Transverse colon (tissue), 4 donors: ENCODE measurements at regions not wholly inside any gene's neighbourhood (a gene's known extent, or its start where the extent isn't known, plus 50 kb on each side); places are given as distances from the start of the nearest gene placed in this dataset.

Source experiments
- DNase-seq: peaks from one replicate; pipeline ENCODE4 v3.0.0-alpha.2; 2019
- H3K27ac ChIP-seq, 4 donors: fragments of 200-600 bp; sonication (generic); 2 replicates each; pipeline ENCODE4 v1.5.1; 2016 to 2018; ENCODE audit warnings: inconsistent platforms in 4 of 4
- H3K27me3 ChIP-seq: fragments of 200-600 bp; sonication (generic); 2 replicates; pipeline ENCODE4 v1.5.1; 2017; ENCODE audit warnings: inconsistent platforms
- H3K36me3 ChIP-seq, 4 donors: fragments of 200-600 bp; sonication (generic); 2 replicates each; pipeline ENCODE4 v1.5.1; 2017 to 2019; ENCODE audit warnings: inconsistent platforms in 4 of 4
- H3K4me1 ChIP-seq, 4 donors: fragments of 200-600 bp; sonication (generic); 2 replicates each; pipeline ENCODE4 v1.5.1; 2017 to 2020; ENCODE audit warnings: inconsistent platforms in 4 of 4
- H3K4me3 ChIP-seq, 4 donors: fragments of 200-600 bp; sonication (generic); 1 replicate in 1 of 4; 2 replicates in 3 of 4; pipeline versions ENCODE4 v1.5.1 to v1.6.1; 2017 to 2019; ENCODE audit warnings: inconsistent platforms in 4 of 4
- H3K9me3 ChIP-seq, 2 donors: fragments of 200-600 bp; sonication (generic); 2 replicates each; pipeline ENCODE4 v1.5.1; 2017 to 2019; ENCODE audit warnings: inconsistent platforms in 2 of 2
- CTCF ChIP-seq, 5 experiments: fragments of 200-600 bp in 3 of 5; fragments of 450-650 bp in 2 of 5; sonication (generic) in 3 of 5; IDR thresholded peaks; 1 replicate in 2 of 5; 2 replicates in 3 of 5; pipeline ENCODE4 v1.5.1; 2016 to 2017; ENCODE audit warnings: antibody characterized with exemption in 5 of 5, inconsistent platforms in 3 of 5, mild to moderate bottlenecking in 2 of 5, moderate library complexity in 1 of 5
- EP300 ChIP-seq: sonication (generic); formaldehyde crosslinking; IDR thresholded peaks from one replicate; pipeline ENCODE4 v1.6.1; 2017; ENCODE audit warnings: antibody characterized with exemption, low read depth
- POLR2A ChIP-seq: fragments of 450-650 bp; IDR thresholded peaks from one replicate; pipeline ENCODE4 v1.6.1; 2016; ENCODE audit warnings: antibody characterized with exemption, mild to moderate bottlenecking, moderate library complexity
- POLR2AphosphoS5 ChIP-seq, 3 donors: sonication (generic); formaldehyde crosslinking; IDR thresholded peaks; one replicate each; pipeline ENCODE4 v1.6.1; 2016; ENCODE audit warnings: antibody characterized with exemption in 3 of 3
- WGBS, 2 donors: methylation state at CpG; one replicate each; pipeline ENCODE4 v1.1.5; 2018; ENCODE audit warnings: low coverage in 1 of 2; 5-methylcytosine and 5-hydroxymethylcytosine counted together
- in situ Hi-C, 4 donors: fragments of 200-750 bp; cut with MboI; loops; one replicate each; pipeline versions ENCODE4 v1.15.0 to v1.15.1; 2017; ENCODE audit warnings: low sequenced_read_pairs in 3 of 4, low pct_ligation_motif_present in 1 of 4, low pct_unique_long_range_greater_than_20kb in 1 of 4
- intact Hi-C: fragments of 100-400 bp; cut with DNase I; formaldehyde crosslinking; loops from one replicate; pipeline ENCODE4 v1.15.1; 2023; ENCODE audit warnings: low total_unique reads

DNA sequence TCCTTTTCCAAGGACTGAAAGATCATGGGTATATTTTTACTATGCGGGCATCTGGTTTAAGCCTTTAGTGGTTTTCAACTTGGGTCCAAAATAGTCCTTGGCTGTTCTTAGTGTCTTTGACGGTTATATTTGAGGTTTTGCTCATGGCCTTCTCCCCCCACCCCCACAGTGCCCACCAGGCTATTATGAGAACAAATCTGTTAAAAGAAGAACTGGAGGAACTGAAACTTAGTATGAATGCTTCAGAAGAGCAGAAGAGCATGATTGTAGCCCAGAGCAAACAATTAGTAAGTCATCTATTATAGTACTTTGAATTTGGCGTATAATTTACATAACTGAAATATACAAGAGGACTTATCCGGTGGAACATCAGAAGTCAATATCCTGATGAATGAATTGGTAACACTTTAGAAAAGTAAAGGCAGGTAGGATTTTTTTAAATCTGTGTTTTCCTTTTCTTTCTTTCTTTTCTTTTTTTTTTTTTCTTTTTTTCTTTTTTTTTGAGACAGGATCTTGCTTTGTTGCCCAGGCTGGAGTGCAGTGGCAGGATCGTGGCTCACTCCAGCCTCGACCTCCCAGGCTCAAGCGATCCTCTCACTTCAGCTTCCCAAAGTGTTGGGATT is 71.8 kb upstream of the BCAT1 start:
- H3K9me3 ChIP-seq: no peaks in the 10 kb centered on the region
- intact Hi-C loops (no loop called here), in situ Hi-C loops (no loop called here)
- no peaks in the 10 kb centered on the region for H3K4me1 ChIP-seq
- 77 to 86% methylated on average over 6 to 7 of the region's 7 CpGs for WGBS, 2 donors
- no peak overlapping the region for H3K27ac ChIP-seq
- H3K36me3 ChIP-seq: no peaks in the 10 kb centered on the region
- TF ChIP-seq POLR2A (no peak), CTCF (IDR thresholded peaks at IDR 0.05) (no peak), POLR2AphosphoS5 (IDR thresholded peaks at IDR 0.05) (no peak), EP300 (no peak)
- no peak for DNase-seq
- H3K4me3 ChIP-seq: no peak overlapping the region
- no peaks in the 10 kb centered on the region for H3K27me3 ChIP-seq

GRCh38 chr12:25018146-25018545 is 69.2 kb upstream of the BCAT1 start:
- Histone ChIP-seq H3K27ac (no peak overlapping the region), H3K36me3 (no peaks in the 10 kb centered on the region), H3K9me3 (no peaks in the 10 kb centered on the region), H3K4me1 (no peaks in the 10 kb centered on the region), H3K4me3 (no peak overlapping the region), H3K27me3 (no peaks in the 10 kb centered on the region)
- 68% methylated on average over 3 of the region's 3 CpGs; no CpG with 5 or more reads in 1 of the 2 donors for WGBS, 2 donors
- no peak for TF ChIP-seq POLR2AphosphoS5 (IDR thresholded peaks at IDR 0.05)
- TF ChIP-seq POLR2A: no peak
- TF ChIP-seq EP300: no peak
- in situ Hi-C loops (no loop called here), intact Hi-C loops (no loop called here)
- no peak for DNase-seq

DNA sequence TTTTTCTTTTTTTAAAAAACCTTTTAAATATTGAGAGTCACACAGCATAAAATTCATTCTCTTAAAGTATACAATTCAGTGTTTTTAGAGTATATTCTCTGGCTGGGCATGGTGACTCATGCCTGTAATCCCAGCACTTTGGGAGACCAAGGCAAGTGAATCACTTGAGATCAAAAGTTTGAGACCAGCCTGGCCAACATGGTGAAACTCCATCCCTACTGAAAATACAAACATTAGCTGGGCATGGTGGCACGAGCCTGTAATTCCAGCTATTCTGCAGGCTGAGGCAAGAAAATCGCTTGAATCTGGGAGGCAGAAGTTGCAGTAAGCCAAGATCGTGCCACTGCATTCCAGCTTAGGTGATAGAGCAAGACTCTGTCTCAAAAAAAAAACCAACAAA is 68.4 kb upstream of the BCAT1 start:
- WGBS, 2 donors: 85% methylated on average over 3 of the region's 3 CpGs; no CpG with 5 or more reads in 1 of the 2 donors
- Histone ChIP-seq H3K27me3 (no peaks in the 10 kb centered on the region), H3K27ac (no peak overlapping the region), H3K36me3 (no peaks in the 10 kb centered on the region), H3K4me1 (no peaks in the 10 kb centered on the region), H3K4me3 (no peak overlapping the region), H3K9me3 (no peaks in the 10 kb centered on the region)
- intact Hi-C loops: no loop called here
- DNase-seq: no peak
- TF ChIP-seq EP300: no peak
- no peak for TF ChIP-seq POLR2A
- TF ChIP-seq CTCF (IDR thresholded peaks at IDR 0.05): no peak
- TF ChIP-seq POLR2AphosphoS5 (IDR thresholded peaks at IDR 0.05): no peak
- in situ Hi-C loops: no loop called here

DNA sequence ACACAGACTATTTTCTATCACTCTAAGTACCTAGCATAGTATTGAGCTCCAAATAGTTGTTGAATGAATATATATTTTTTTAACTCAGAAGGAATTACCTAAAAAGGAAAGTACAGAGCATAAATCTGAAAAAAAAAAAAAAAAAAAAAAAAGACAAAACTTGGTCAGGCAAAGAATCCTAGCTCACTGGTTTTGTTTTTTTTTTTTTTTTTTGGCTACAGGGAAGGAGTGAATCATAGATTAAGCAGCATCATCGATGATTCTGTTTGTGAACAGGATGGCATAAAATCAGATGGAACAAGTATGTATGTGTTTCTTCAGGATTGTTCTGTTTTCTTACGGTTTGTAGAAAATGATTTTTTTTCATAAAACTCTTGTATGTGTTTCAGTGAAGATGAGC is 66.1 kb upstream of the BCAT1 start:
- intact Hi-C loops (no loop called here), in situ Hi-C loops (no loop called here)
- H3K27ac ChIP-seq: no peak overlapping the region
- no peaks in the 10 kb centered on the region for H3K4me1 ChIP-seq
- H3K9me3 ChIP-seq: no peaks in the 10 kb centered on the region
- H3K36me3 ChIP-seq: no peaks in the 10 kb centered on the region
- H3K27me3 ChIP-seq: no peaks in the 10 kb centered on the region
- H3K4me3 ChIP-seq: no peak overlapping the region
- TF ChIP-seq POLR2AphosphoS5 (IDR thresholded peaks at IDR 0.05) (no peak), POLR2A (no peak), CTCF (IDR thresholded peaks at IDR 0.05) (no peak), EP300 (no peak)
- 79 to 86% methylated on average over 2 of the region's 2 CpGs for WGBS, 2 donors
- DNase-seq: no peak

- Histone ChIP-seq H3K4me1 (no peaks in the 10 kb centered on the region), H3K4me3 (no peak overlapping the region), H3K9me3 (no peaks in the 10 kb centered on the region), H3K36me3 (no peaks in the 10 kb centered on the region), H3K27me3 (no peaks in the 10 kb centered on the region), H3K27ac (no peak overlapping the region)
- intact Hi-C loops (no loop called here), in situ Hi-C loops (no loop called here)
- DNase-seq: no peak
- TF ChIP-seq CTCF (IDR thresholded peaks at IDR 0.05): no peak
- no peak for TF ChIP-seq POLR2A
- TF ChIP-seq POLR2AphosphoS5 (IDR thresholded peaks at IDR 0.05): no peak
- TF ChIP-seq EP300: no peak
- WGBS, 2 donors: 88 to 100% methylated on average over 3 to 4 of the region's 4 CpGs
Measured at GRCh38 chr12:25013061-25013460, 64.2 kb upstream of the BCAT1 start.
